GM18868 (cell line): ENCODE measurements at regions not wholly inside any gene's neighbourhood (a gene's known extent, or its start where the extent isn't known, plus 50 kb on each side); places are given as distances from the start of the nearest gene placed in this dataset.
"Not testable (repeated sequence)": the region's sequence is repeated elsewhere in the genome, so short reads cannot be mapped to it uniquely, and the experiment has no call there.

Source experiments
- ATAC-seq: cut with Tn5 transposase; IDR thresholded peaks from one replicate; pipeline ENCODE4 v1.9.1; 2021; ENCODE audit warnings: mild to moderate bottlenecking, moderate library complexity; ENCODE audit not compliant: unreplicated experiment

DNA sequence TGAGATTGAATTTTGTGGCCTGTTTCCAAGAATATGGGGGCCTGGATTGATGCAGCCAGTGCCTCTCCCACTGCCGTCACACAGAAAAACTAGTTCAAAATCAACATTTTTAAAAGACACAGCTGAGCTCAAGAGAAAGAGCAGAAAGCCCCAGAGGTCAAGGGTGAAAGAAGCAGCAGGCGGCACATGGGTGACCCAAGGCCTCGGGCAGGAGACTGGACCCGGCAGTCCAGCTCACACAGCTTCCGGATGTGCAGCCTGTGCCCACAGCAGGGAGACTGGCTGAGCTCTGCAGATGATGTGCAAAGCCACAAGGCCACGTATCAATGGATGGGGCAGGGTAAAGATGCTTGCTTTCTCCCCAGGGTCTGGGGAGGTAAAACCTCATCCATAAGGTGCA lies 50.4 kb upstream of the RNF32 start:
- ATAC-seq, result no peak

DNA sequence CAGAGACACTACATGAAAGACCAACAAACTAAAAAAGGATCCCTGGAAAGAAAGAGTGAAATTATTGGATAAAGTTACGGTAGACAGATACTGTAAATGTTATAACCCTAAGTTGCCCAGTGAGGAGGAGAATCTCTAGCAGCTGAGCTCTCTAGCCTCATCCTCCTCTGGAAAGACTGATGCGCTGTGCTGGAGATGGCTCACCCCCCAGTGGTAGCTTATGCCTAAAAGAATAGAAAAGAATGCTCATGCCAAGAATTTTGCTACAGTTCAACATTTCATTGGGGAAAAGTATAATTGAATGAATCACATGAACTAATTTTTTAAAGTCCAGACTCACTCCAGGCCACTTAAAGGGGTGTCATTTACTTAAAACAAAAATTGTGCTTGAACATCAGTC lies 50.8 kb upstream of the RNF32 start:
- no peak for ATAC-seq

DNA sequence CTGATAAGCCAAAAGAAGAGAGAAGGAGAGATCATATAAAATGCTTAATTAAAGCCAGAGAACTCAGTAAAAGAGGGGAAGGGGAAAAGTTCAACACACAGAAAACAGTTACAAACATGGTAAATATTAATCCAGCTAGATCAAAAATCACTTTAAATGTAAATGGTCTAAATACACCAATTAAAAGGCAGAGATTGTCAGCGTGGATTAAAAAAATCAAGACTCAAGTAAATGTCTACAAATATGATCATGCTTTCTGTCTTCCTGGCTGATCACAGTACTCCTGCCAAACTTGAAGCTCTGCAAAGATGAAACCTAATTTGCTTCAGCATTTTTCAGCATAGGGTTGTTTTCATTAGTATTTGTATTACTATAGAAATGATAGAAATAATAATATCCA lies 54.6 kb upstream of the RNF32 start:
- no peak for ATAC-seq

DNA sequence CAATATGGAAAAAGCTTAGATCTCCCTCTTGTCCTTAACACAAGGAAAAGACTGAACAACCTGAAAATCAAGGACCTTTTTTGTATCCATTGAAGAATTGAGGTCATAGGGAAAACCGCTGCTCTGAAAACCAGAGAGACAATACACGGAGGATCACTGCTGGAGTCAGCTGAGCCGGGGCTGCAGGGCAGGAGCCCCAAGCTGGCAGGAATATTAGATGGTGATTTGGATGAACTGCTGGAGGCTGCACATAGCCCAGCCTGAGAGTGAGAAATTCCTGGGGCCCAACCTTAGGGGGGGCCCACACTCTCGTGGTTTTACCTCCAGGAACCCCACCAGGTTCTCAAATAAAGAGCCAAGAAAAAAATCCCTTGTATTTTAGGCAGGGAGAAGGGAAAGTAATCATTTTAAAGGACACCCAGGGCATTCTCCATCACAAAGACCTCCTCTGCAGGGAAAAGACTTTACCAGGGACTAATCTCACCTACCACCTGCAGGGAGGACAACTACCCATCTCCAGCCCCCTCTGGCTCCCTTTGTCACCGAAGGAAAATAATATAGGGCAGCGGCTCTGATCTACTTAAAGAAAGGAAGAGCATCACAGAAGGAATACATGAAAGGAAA lies 55.4 kb upstream of the RNF32 start:
- no peak for ATAC-seq

DNA sequence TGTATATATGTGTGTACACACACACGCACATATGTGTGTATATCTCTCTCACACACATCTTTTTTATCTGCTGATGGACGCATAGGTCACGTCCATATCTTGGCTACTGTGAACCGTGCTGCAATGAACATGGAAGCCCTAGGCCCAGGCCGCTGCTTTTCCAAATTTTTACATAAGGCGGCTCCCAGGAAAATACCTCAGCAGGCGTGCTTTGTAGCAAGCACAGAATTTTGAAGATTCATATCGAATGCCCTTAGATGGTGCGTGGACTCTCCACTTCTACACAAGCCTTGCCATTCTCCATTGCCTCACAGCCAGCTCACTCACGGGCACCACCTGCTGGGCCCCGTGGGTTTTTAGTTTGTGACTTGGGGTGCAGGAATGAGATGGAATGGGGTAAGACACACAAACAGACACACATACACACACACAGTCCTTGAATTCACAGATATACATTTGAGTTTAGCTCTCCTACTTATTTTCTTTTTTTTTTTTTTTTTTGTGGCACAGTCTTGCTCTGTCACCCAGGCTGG lies 57.9 kb upstream of the RNF32 start:
- no peak for ATAC-seq

DNA sequence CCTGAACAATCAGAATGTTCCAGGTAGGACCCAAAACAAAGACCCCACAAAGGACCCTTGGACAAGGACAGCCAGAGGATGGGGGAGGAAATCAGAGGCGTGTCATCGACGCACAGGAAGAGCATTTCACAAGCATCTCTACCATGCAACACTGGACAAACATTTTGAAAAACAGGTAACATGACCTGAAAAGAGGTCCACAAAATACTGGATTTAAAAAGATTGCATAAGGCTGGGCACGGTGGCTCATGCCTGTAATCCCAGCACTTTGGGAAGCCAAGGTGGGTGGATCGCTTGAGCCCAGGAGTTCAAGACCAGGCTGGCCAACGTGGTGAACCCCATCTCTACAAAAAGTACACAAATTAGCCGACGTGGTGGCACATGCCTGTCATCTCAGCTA lies 60.5 kb upstream of the RNF32 start:
- no peak for ATAC-seq

DNA sequence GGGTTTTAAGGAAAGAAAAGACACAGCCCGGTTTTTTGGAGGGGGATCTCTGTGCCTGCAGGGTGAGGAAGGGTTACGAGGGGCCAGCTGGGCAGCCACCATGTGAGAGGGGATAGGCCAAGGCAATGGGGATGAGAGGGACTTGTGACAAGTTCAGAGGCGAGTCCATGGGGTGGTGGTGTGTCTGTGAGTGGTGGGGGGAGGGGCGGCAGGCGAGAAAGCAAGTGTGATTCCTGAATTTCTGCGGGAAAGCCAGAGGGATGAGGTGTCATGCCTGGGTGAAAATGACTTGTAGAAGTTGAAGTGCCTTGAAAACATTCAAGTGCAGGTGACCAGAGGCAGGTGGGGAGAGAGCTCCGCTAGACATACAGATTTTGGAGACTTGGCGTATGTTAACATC lies 61.0 kb upstream of the RNF32 start:
- no peak for ATAC-seq

DNA sequence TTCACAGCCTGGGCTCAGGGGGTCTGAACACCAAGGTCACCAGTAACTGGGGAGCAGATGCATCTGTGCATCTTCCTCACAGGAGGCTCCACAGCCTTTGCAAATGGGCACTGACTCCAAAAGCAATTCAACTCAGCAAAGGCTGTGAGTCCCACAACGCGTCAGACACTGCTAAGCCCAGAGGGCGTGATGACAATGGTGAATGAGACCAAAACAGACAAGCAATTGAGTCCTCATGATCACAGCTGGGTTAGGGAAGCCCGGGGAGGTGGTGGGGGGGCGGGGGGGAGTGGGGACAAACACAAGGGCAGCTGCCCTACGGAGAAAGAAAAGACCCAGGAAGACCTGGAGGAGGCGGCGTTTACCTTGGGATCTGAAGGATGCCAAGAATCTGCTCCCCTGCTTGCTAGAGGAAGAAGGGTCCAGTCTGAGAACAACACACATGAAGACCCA lies 61.6 kb upstream of the RNF32 start:
- no peak for ATAC-seq

DNA sequence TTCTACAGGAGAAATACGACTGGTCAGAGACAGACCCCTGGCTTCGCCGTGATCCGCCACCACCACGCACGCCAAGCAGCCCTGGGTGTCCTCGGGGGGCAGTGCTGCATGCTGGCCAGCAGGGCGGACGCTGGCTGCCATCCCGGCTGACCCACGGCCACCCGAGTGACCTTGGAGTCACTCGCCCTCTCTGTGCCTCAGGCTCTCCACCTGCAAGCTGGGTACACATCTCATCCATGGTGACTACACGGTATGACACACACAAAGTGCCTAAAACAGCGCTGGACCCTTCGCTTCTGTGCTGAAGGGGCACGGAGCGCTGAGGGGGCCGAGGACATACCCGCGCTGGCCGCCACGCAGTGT lies 62.0 kb upstream of the RNF32 start:
- ATAC-seq, result no peak

DNA sequence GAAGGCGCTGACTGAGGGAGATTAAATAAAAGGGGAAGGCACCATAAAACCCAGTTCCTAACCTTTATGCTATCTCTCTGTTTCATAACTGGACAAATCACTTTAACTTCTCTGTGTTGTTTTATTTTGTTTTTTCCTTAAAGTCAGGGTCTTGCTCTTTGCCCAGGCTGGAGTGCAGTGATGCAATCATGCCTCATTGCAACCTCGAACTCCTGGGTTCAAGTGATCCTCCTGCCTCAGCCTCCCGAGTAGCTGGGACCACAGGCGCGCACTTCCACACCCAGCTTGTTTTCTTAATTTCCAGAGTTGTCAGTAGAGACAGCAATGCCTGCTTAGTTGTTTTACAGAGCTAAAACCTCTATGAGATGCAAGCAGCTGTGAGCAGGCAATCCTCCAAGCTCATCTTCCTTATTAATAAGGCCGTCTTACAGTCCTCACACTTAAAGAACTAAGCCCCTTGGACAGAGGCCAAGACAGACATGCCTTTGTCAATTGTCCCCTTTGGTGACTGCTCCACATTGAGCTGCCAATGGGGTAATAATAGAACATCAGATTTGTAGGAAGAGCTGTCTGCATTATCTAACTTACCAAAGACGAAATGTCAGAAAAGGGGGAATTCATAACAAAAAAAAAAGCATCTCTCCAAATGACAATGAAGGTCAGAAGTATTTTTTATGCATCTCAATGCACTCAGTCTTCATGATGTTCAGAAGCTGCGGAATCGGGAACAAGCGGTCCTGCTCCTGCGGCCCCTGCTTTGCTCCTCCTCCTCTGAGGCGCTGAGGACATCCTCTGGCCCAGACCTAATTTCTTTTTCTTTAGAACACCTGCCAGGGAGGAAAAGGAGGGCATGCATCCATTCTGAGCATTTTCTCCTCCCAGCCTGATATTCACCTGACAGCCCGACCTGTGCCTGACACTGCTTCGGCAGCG lies 62.7 kb upstream of the RNF32 start:
- ATAC-seq, result no peak

DNA sequence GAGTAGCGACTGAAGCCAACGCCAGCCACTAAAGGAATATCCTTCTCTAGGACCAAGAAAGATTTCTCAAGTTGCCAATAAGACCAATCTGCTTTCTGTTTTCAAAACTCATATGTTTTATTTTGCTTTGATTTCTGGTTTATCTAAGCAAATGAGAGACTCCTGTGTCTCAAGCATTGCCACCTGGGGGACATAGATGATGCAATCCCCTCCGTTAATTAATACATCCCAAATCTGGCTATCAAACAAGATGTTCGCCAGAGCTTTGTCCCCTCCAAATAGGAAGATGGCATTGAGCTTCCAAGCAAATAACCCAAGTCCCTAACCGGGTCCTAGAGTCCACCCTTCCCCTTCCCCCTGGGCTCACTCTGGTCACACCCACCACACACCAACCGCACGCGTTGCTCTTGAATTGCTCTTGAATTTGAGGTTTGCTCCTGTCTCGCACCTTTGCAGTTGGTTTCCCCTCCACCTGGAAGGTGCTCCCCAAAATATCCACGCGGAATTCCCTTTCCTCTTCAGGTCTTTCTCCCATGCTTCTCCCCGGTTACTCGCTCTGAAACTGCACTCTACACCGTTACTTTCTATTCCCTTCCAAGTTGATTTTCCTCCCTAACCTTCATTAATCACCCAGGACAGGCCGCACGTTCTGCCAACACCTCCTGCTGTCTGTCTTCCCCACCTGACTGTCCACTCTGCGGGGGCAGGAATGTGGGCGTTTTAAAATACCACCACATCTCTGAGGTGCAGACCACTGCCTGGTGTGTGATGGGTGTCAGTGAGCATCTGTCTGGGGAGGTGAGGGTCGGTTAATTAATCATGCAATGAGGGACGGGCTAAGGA lies 64.1 kb upstream of the RNF32 start:
- no peak for ATAC-seq

DNA sequence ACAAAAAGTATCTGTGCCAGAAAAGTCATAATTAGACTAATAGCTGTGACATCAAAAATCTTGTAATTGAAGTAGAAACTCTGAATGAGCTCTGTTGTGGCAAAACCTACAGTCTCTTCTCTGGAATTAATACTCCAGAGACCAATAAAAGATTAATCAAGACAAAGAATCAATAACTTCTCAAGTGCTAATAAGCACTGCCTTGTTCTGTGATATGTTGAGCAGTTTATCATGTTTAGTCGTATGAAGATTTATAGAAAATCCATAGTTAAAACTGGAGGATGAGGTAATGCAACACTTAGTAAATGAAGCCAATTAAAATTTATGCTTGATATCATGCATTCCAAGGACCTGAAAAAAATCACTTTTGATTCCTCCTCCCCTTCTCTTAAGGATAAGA lies 72.3 kb upstream of the RNF32 start:
- ATAC-seq, result no peak

DNA sequence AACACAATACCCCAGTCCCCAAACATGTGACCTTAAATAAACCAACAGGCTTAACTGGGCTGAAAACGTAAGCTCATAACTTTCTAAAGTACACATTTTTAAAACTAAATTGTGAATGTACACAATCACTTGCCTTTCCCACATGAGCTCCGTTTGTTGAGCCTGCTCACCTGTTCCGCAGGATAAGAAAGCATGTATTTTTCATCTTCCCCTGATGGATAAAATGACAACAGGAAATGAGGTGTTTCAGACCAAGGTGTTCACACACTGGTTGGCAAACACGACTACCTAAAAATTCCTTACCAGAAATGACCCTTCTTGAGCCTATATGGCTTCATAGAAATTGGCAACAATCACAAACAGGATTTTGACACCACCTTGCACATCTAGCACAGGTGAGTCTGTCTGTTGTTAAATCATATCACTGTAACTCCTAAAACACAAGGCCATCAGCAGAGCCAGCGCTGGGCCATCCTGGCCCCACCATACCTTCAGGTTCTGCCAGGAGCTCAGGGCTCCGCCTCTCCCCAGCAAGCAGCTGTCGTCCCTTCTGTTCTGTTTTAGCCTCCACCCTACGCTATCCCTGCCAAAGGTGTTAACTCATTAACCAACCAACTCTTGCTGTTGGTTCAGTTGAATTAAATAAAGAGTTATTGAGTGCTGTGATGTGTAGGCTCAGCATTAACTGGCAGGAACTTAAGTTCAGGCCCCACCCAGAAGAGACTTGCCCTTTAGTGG lies 73.6 kb upstream of the RNF32 start:
- ATAC-seq, result no peak

DNA sequence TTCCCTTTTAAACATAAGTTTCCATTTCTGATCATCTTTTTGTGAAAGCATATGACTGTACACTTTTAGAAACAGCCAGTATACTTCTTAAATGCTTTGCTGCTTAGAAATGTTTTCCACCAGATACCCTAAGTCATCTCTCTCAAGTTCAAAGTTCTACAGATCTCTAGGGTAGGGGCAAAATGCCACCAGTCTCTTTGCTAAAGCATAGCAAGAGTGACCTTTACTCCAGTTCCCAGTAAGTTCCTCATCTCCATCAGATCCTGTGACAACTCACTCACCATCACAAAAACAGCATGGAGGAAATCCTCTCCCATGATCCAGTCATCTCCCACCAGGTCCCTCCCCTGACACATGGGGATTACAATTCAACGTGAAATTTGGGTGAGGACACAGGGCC lies 75.6 kb upstream of the RNF32 start:
- ATAC-seq, result not testable (repeated sequence)

DNA sequence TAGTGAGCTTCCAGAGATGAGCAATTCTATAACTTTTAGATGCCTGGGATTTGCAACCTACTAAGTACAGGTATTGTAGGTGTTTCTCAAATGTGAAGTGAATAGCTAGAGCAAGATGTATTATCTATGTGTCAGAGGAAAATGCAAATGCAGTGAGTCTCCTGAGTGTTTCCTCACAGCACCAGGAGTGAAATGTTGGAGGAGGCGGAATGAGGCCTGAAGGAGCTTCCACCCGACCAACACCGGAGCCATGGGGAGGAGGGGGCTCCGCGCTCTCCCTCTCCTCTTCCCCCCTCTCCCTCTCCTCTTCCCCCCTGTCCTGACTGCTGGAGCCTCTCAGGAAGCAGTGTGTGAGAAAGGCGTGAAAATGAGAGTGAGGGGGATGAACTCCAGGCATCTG lies 79.9 kb upstream of the RNF32 start:
- ATAC-seq, result no peak

DNA sequence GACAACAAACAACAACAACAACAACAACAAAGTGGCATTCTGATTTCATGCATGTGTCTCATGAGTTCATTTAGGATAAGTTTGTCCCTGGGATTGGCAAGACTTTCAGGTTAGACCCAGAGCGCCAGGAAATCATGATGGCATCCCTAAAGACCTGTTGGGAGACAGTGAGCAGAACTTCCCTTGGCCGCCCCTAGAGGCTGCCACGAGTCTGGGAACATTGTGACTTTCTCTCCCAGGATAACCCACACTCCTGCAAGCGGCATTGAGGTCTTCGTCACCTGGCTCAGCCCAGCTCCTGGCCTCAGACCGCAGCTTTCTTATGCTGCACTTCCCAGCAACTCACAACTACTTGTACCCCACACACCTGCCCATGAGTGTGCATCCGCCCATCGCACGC lies 80.5 kb upstream of the RNF32 start:
- ATAC-seq, result no peak

DNA sequence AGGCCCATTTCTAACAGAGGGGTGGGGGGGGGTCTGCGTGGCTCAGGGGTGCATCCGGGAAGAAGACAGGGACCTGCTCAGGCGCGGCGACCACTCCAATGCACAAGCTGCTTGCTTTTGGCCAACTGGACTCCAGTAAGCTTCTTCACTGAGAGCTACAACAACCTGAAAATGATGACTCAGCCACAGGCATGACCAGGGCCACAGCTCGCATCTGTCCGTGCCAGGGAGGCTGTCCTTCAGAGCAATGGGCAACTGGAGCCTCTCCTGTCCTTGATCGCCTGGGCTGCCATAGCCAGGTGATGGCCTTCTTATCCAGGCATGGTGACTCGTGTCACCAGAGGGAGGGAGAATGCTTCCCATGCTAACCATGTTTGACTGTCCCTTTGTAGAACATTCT lies 81.6 kb upstream of the RNF32 start:
- no peak for ATAC-seq

DNA sequence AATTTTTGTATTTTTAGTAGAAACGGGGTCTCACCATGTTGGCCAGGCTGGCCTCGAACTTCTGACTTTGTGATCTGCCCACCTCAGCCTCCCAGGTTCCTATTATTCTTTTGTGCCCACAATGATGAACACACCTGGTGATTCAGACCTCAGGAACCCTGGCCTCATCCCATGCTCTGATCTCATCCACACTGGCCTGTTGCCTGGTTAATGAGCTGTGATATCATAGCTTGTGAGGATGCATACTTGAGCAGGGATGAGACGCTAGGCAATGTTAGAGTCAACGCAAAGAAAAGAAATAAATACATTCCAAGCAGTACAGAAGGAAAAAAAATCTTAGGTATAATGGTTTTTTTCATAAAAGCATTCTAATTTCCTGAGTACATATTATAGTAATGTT lies 82.4 kb upstream of the RNF32 start:
- no peak for ATAC-seq

DNA sequence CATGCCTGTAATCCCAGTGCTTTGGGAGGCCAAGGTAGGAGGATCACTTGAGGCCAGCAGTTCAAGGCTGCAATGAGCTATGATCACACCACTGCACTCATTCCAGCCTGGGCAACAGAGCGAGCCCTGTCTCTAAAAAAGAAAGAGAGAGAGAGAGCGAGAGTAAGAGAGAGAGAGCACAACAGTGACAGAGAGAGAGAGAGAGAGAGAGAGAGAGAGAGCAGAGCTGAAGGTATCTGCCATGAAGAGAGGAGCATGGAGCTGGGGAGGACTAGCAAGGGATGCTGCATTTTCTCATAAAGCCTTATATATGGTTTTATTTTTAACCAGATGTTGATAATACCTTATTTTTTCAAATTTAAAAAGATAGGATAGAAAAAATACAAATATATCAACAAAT lies 84.5 kb upstream of the RNF32 start:
- no peak for ATAC-seq

DNA sequence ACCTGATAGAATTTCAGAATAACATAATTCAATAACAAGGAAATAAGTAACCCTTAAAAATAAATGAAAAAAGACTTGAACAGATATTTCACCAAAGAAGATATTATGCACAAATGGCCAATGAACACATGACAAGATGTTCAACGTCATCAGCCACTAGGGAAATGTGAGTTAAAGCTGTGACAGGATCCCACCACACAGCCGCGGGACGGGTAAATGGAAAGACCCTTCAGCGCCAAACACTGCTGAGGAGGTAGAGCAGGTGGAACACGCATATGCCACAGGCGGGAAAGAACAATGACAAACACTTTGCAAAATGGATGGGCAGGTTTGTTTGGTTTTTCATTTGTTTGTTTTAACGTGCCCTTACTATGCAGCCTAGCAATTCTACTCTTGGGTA lies 86.1 kb upstream of the RNF32 start:
- ATAC-seq, result no peak

DNA sequence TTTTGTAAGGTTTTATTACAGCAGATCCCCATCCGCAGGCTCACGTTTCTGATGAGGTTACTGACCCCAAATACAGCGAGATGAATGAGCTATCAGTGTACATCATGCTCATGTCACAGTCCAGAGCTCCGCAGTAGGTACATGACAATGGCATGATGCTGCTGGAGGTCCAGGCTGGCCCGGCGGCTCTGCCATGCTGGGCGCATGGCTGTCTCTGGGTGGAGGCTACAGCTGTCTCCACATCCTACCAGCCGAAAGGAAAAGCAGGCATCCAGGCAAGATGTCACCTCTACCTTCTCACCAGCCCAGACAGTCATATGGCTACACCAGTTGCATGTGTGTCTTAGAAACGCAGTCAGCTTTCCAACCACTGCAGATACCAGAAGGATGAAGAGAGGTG lies 90.9 kb upstream of the RNF32 start:
- ATAC-seq, result no peak
